Mammary epithelial cell (primary cell): ENCODE measurements at regions not wholly inside any gene's neighbourhood (a gene's known extent, or its start where the extent isn't known, plus 50 kb on each side); places are given as distances from the start of the nearest gene placed in this dataset.

Experiments
- EZH2 ChIP-seq: IDR thresholded peaks from 2 replicates; pipeline ENCODE4 v1.6.1; 2012; ENCODE audit warnings: low read length, inconsistent platforms, borderline replicate concordance
- TF ChIP-seq, protein P1 (sequence below), 2 donors: IDR thresholded peaks in 1 of 2; conservative IDR thresholded peaks in 1 of 2; 2 replicates each; pipeline ENCODE4 v1.5.1; 2011 to 2012; ENCODE audit warnings: inconsistent platforms in 2 of 2, low read length in 2 of 2, mild to moderate bottlenecking in 2 of 2, control low read depth in 1 of 2, low read depth in 1 of 2; ENCODE audit not compliant: insufficient read depth in 1 of 2; ENCODE audit errors: extremely low read depth in 1 of 2

DNA sequence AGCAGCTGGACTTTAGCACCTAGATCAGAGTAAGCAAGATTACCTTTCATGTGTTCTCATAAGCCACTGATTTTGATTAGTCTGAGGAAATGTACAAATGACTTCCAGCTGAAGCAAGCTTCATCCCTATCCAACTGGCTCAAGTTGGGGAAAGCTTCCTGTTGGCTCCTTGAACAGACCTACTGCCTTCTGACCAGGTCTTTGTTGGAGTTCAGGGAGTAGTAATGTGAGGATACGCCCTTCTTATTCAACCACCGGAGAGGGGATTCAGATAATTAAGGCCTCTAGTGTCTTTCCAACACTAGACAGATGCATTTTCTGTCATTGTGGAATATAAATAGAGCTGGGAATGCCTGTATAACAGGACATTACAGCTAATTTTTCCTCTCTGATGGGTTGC lies 268.9 kb downstream of the TGFB2 start:
- TF ChIP-seq, protein P1, sequence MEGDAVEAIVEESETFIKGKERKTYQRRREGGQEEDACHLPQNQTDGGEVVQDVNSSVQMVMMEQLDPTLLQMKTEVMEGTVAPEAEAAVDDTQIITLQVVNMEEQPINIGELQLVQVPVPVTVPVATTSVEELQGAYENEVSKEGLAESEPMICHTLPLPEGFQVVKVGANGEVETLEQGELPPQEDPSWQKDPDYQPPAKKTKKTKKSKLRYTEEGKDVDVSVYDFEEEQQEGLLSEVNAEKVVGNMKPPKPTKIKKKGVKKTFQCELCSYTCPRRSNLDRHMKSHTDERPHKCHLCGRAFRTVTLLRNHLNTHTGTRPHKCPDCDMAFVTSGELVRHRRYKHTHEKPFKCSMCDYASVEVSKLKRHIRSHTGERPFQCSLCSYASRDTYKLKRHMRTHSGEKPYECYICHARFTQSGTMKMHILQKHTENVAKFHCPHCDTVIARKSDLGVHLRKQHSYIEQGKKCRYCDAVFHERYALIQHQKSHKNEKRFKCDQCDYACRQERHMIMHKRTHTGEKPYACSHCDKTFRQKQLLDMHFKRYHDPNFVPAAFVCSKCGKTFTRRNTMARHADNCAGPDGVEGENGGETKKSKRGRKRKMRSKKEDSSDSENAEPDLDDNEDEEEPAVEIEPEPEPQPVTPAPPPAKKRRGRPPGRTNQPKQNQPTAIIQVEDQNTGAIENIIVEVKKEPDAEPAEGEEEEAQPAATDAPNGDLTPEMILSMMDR (conservative IDR thresholded peaks at IDR 0.05 in 1 of 2, IDR thresholded peaks at IDR 0.05 in 1 of 2; ENCODE audit: extremely low read depth in 1 of 2, insufficient read depth in 1 of 2, low read depth in 1 of 2, low read length in 2 of 2), result no peak
- TF ChIP-seq EZH2, result no peak
